Lower lobe of right lung (tissue), 2 donors: ENCODE measurements at regions not wholly inside any gene's neighbourhood (a gene's known extent, or its start where the extent isn't known, plus 50 kb on each side); places are given as distances from the start of the nearest gene placed in this dataset.

Experiments used
- ATAC-seq, 2 donors: fragments of 200-7000 bp; cut with Tn5 transposase; one replicate each; pipeline ENCODE4 v1.9.1; 2020 to 2022; ENCODE audit warnings: mild to moderate bottlenecking in 2 of 2, moderate library complexity in 2 of 2
- DNase-seq: peaks from one replicate; pipeline ENCODE4 v3.0.0-alpha.2; 2020
- H3K27ac ChIP-seq: fragments of 200-600 bp; one replicate; pipeline ENCODE4 v1.8.0; 2022
- H3K27me3 ChIP-seq: fragments of 200-600 bp; one replicate; pipeline ENCODE4 v1.8.0; 2022; ENCODE audit warnings: low read depth
- H3K36me3 ChIP-seq: fragments of 200-600 bp; one replicate; pipeline ENCODE4 v1.8.0; 2022; ENCODE audit warnings: mild to moderate bottlenecking
- H3K4me1 ChIP-seq: fragments of 200-600 bp; one replicate; pipeline ENCODE4 v1.8.0; 2022
- H3K4me3 ChIP-seq: fragments of 200-600 bp; one replicate; pipeline ENCODE4 v1.8.0; 2022; ENCODE audit warnings: mild to moderate bottlenecking
- H3K9me3 ChIP-seq: fragments of 200-600 bp; one replicate; pipeline ENCODE4 v1.8.0; 2022
- intact Hi-C: fragments of 100-400 bp; cut with DNase I; formaldehyde crosslinking; loops from one replicate; pipeline ENCODE4 v1.11.0; 2022
- TF ChIP-seq, protein P1 (sequence below): fragments of 200-600 bp; IDR thresholded peaks from one replicate; pipeline ENCODE4 v1.8.0; 2022; ENCODE audit warnings: antibody characterized with exemption, mild to moderate bottlenecking
- donor health status: DM: no; HTN: yes; CAD: no; lungs with severe emphysema.

DNA sequence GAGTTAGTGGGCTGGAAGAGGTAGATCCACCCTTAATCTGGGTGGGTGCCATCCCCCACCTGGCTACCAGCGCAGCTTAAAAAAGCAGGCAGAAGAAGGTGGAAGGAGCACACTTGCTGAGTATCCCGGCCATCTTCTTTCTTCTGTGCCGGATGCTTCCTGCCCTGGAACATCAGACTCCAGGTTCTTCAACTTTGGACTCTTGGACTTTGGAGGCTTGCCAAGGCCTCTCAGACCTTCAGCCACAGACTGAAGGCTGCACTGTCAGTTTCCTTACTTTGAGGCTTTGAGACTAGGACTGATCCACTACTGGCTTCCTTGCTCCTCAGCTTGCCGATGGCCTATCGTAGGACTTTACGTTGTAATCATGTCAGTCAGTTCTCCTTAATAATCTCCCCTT lies 127.6 kb upstream of the GPC6 start:
- intact Hi-C loops: no loop called here
- Histone ChIP-seq H3K36me3 (no peaks in the 10 kb centered on the region), H3K4me3 (no peak overlapping the region), H3K27me3 (no peaks in the 10 kb centered on the region), H3K4me1 (no peaks in the 10 kb centered on the region), H3K27ac (no peak overlapping the region), H3K9me3 (no peaks in the 10 kb centered on the region)
- TF ChIP-seq, protein P1, sequence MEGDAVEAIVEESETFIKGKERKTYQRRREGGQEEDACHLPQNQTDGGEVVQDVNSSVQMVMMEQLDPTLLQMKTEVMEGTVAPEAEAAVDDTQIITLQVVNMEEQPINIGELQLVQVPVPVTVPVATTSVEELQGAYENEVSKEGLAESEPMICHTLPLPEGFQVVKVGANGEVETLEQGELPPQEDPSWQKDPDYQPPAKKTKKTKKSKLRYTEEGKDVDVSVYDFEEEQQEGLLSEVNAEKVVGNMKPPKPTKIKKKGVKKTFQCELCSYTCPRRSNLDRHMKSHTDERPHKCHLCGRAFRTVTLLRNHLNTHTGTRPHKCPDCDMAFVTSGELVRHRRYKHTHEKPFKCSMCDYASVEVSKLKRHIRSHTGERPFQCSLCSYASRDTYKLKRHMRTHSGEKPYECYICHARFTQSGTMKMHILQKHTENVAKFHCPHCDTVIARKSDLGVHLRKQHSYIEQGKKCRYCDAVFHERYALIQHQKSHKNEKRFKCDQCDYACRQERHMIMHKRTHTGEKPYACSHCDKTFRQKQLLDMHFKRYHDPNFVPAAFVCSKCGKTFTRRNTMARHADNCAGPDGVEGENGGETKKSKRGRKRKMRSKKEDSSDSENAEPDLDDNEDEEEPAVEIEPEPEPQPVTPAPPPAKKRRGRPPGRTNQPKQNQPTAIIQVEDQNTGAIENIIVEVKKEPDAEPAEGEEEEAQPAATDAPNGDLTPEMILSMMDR: no peak
- ATAC-seq (no peak), DNase-seq (no peak)

DNA sequence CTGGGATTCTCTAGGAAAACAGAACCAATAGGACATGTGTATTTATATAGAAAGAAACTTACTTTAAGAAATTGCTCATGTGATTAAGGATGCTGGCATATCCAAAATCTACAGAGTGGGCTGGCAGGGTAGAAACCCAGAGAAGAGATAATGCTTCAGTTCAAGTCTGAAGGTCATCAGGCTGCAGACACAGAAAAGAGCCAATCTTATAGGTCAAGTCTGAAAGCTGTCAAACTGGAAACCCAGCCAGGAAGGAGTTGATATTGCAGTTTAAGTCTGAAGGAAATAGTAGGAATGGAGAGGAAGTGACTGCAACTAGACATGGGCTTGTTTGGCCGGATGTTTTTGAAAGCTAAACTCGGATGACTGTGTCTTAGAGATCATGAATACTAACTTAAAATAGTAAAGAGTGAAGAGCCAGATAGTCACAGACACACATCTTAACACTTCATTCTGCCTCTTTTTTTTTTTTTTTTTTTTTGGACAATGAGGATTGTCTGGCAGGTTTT lies 125.3 kb upstream of the GPC6 start:
- Histone ChIP-seq H3K27ac (no peak overlapping the region), H3K36me3 (no peaks in the 10 kb centered on the region), H3K9me3 (no peaks in the 10 kb centered on the region), H3K4me3 (no peak overlapping the region), H3K27me3 (no peaks in the 10 kb centered on the region), H3K4me1 (no peaks in the 10 kb centered on the region)
- intact Hi-C loops: no loop called here
- ATAC-seq: no peak
- TF ChIP-seq, protein P1: no peak
- DNase-seq: no peak

DNA sequence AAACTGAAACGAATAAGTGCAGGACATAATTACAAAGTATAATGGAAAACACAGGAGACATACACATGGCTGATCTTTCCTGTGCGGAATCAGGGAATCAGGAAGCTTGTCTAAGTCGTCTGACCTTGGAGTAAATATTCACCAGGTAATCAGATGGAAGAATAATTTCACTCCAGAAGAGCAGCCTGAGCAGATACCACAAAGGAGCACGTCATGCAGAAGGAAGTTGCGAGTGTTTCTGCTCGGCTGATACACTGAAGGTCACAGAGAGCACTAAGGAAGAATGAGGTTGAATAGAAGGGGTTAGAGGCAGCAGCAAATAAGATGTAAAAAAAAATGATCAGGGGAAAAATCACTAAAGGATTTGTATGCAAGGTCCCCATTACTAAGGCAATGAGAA lies 122.3 kb upstream of the GPC6 start:
- intact Hi-C loops: no loop called here
- H3K4me1 ChIP-seq: no peaks in the 10 kb centered on the region
- no peak overlapping the region for H3K27ac ChIP-seq
- H3K9me3 ChIP-seq: no peaks in the 10 kb centered on the region
- TF ChIP-seq, protein P1: no peak
- no peak overlapping the region for H3K4me3 ChIP-seq
- ATAC-seq (no peak), DNase-seq (no peak)
- no peaks in the 10 kb centered on the region for H3K36me3 ChIP-seq
- H3K27me3 ChIP-seq: no peaks in the 10 kb centered on the region

DNA sequence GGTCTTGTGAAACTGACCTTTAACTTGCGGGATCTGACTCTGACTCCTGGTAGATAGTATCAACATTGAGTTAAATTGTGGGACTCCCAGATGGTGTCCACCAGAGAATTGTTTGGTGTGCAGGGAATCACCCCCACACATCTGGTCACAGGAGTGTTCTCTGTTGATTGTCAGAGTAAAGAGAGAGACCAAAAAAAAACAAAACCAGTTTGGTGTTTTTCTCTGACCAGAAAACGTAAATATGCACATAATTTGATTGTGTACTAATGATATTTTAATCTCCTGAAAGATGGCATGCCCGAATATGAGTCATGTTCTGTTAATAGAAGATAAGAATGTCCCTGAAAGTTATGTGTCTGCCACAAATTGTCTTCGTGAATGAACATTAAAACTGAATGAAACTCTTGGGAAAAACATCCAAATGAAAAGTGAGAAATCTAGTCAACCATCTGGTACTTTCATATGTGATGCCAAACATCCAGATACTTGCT lies 118.5 kb upstream of the GPC6 start:
- TF ChIP-seq, protein P1: no peak
- Histone ChIP-seq H3K4me3 (no peak overlapping the region), H3K4me1 (no peaks in the 10 kb centered on the region), H3K27me3 (no peaks in the 10 kb centered on the region), H3K36me3 (no peaks in the 10 kb centered on the region), H3K9me3 (no peaks in the 10 kb centered on the region), H3K27ac (no peak overlapping the region)
- intact Hi-C loops: no loop called here
- DNase-seq (no peak), ATAC-seq (no peak)

DNA sequence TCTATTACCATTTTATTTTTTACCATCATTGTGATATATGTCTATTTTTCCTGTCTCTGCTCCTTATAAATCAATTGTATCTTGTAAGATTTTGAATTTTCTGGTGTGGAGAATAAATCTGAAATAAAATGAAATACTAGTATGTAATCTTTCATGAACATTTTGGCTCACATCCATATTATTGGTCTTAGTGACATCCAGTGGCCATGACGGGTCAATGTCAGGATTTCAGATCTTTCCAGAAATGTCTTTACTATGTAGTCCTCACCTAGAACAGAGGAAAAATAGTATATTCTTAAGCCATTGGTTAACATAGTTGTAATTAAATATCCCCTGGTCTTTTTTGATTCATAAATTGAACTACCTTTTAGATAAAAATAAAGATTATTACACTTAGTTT lies 109.8 kb upstream of the GPC6 start:
- no peaks in the 10 kb centered on the region for H3K36me3 ChIP-seq
- H3K4me1 ChIP-seq: no peaks in the 10 kb centered on the region
- ATAC-seq (no peak), DNase-seq (no peak)
- no peak overlapping the region for H3K4me3 ChIP-seq
- no peaks in the 10 kb centered on the region for H3K9me3 ChIP-seq
- no peak overlapping the region for H3K27ac ChIP-seq
- TF ChIP-seq, protein P1: no peak
- no peaks in the 10 kb centered on the region for H3K27me3 ChIP-seq
- intact Hi-C loops: no loop called here
